GM12878 (cell line): ENCODE measurements at regions not wholly inside any gene's neighbourhood (a gene's known extent, or its start where the extent isn't known, plus 50 kb on each side); places are given as distances from the start of the nearest gene placed in this dataset.

Experiments used
- CEBPZ ChIP-seq: fragments of 150-350 bp; IDR thresholded peaks from 2 replicates; pipeline ENCODE4 v1.6.1; 2016; ENCODE audit warnings: low read depth, low read length
- CREB1 ChIP-seq: IDR thresholded peaks from 2 replicates; pipeline ENCODE4 v1.6.1; 2012; ENCODE audit warnings: low read depth, mild to moderate bottlenecking, inconsistent platforms
- TF ChIP-seq, protein P1 (sequence below): IDR thresholded peaks from 2 replicates; pipeline ENCODE4 v1.6.1; 2012; ENCODE audit warnings: low read depth, low read length, improper control_type of control experiment
- TF ChIP-seq, protein P2 (sequence below): fragments of 450-650 bp; formaldehyde crosslinking; IDR thresholded peaks from 2 replicates; pipeline ENCODE4 v1.4.0; 2020; ENCODE audit warnings: mild to moderate bottlenecking, moderate library complexity

DNA sequence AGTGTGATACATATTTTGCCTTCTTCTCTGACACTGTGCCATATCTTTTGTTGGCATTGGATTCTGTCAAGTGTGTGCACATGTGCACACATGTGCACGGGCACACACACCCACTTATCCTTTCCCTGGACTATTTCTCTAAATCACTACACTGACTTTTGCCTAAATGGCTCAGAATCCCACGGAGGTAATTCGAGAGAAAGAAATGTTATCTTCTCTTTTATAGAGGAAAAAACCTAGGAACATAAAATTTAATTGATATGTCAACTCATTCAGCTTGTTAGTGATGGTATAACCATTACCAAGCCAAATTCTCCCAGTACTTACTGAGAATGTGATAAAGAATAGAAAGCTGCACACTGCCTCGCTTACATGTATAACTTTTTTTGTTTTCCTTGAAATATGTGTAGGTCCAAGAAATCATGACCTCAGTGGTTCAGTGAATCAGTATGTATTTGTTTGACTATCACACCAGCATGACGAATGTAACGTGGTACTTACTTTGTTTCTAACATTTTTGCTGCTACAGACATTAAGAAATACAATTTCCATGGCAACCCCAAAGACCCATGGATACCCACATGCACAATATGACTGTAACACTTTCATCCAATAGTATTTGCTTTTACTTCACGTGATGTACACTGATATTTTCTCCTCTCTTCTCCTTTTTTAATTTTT, 163.0 kb downstream of the PCDH7 start (continued):
- TF ChIP-seq CEBPZ = no peak
- no peak for TF ChIP-seq CREB1
- TF ChIP-seq, protein P1, sequence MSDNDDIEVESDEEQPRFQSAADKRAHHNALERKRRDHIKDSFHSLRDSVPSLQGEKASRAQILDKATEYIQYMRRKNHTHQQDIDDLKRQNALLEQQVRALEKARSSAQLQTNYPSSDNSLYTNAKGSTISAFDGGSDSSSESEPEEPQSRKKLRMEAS = no peak
- TF ChIP-seq, protein P2, sequence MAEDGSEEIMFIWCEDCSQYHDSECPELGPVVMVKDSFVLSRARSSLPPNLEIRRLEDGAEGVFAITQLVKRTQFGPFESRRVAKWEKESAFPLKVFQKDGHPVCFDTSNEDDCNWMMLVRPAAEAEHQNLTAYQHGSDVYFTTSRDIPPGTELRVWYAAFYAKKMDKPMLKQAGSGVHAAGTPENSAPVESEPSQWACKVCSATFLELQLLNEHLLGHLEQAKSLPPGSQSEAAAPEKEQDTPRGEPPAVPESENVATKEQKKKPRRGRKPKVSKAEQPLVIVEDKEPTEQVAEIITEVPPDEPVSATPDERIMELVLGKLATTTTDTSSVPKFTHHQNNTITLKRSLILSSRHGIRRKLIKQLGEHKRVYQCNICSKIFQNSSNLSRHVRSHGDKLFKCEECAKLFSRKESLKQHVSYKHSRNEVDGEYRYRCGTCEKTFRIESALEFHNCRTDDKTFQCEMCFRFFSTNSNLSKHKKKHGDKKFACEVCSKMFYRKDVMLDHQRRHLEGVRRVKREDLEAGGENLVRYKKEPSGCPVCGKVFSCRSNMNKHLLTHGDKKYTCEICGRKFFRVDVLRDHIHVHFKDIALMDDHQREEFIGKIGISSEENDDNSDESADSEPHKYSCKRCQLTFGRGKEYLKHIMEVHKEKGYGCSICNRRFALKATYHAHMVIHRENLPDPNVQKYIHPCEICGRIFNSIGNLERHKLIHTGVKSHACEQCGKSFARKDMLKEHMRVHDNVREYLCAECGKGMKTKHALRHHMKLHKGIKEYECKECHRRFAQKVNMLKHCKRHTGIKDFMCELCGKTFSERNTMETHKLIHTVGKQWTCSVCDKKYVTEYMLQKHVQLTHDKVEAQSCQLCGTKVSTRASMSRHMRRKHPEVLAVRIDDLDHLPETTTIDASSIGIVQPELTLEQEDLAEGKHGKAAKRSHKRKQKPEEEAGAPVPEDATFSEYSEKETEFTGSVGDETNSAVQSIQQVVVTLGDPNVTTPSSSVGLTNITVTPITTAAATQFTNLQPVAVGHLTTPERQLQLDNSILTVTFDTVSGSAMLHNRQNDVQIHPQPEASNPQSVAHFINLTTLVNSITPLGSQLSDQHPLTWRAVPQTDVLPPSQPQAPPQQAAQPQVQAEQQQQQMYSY (CRISPR knock-in tag) = no peak
